D721Med (cell line): ENCODE measurements at regions not wholly inside any gene's neighbourhood (a gene's known extent, or its start where the extent isn't known, plus 50 kb on each side); places are given as distances from the start of the nearest gene placed in this dataset.

ENCODE experiments used
- DNase-seq: peaks from one replicate; pipeline ENCODE4 v3.0.0; 2011; ENCODE audit warnings: low spot score; ENCODE audit not compliant: insufficient read length
- FAIRE-seq: peaks from 2 replicates; lab custom pipeline; 2011; peaks lifted over from hg19 to GRCh38; lab: Jason Lieb, UNC
- CTCF ChIP-seq: IDR thresholded peaks from 2 replicates; pipeline ENCODE4 v1.5.1; 2012; ENCODE audit warnings: mild to moderate bottlenecking, control low read depth; ENCODE audit not compliant: insufficient read depth; ENCODE audit errors: missing control alignments

DNA sequence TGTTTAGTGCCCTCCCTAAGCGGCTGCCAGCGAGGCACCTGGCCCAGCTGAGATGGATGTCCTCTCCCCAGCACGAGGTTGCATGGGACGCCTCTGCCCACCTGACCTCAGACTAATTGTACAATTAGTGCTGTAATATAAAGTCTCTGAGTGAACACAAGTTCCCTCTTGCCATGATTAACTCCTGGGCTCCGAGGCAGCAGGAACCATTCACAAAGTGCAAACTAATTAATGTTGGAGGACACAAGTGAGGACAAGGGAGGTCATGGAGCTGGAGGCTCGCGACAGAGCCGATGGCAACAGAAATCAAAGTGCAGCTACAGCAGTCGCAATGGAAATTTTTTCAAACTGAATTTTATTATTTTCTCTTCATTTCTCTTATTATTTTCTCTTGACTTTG lies 156.6 kb upstream of the ADARB2 start:
- no peak for TF ChIP-seq CTCF
- DNase-seq (no peak), FAIRE-seq (no peak)

GRCh38 chr10:1886039-1886438 lies 148.7 kb upstream of the ADARB2 start:
- no peak for FAIRE-seq
- no peak for DNase-seq
- no peak for TF ChIP-seq CTCF

- no peak for TF ChIP-seq CTCF
- DNase-seq (no peak), FAIRE-seq (no peak)
Measured at GRCh38 chr10:1882728-1883127, 145.4 kb upstream of the ADARB2 start.

GRCh38 chr10:1882180-1882579 lies 144.9 kb upstream of the ADARB2 start:
- TF ChIP-seq CTCF: no peak
- FAIRE-seq (no peak), DNase-seq (no peak)

- no peak for DNase-seq
- FAIRE-seq: no peak
- no peak for TF ChIP-seq CTCF
Measured at GRCh38 chr10:1881636-1882035, 144.3 kb upstream of the ADARB2 start.

DNA sequence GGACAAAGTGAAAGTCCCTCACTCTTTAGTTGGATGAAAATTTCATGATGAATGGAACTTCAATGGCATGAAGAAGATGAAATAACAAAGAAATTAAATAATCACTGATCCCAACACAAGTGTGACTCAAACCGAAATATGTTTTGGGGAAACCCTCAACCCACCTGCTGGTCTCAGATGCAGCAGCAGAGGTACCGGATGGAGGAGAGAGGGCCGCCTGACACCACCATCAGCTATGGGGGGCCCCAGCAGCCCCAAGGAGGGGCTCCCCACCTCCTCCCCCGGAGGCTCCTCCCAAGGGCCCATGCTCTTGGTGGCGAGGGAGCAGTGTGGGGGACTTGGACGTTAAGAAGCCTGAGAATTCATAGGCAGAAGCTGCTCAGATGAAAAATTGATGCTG lies 137.2 kb upstream of the ADARB2 start:
- DNase-seq: no peak
- FAIRE-seq: no peak
- TF ChIP-seq CTCF: no peak

GRCh38 chr10:1873661-1874315 lies 136.5 kb upstream of the ADARB2 start:
- no peak for TF ChIP-seq CTCF
- DNase-seq: no peak
- FAIRE-seq: no peak
